Stimulated activated CD8-positive, alpha-beta memory T cell treated with anti-CD3 and anti-CD28 coated beads, Interleukin-12 subunit alpha, Interleukin-12 subunit beta, amount 100 ng/mL, for 24 hours (primary cell): ENCODE measurements at regions not wholly inside any gene's neighbourhood (a gene's known extent, or its start where the extent isn't known, plus 50 kb on each side); places are given as distances from the start of the nearest gene placed in this dataset.

Experiments
- DNase-seq: peaks from one replicate; pipeline ENCODE4 v3.0.0-alpha.2; 2020; ENCODE audit errors: extremely low read depth

DNA sequence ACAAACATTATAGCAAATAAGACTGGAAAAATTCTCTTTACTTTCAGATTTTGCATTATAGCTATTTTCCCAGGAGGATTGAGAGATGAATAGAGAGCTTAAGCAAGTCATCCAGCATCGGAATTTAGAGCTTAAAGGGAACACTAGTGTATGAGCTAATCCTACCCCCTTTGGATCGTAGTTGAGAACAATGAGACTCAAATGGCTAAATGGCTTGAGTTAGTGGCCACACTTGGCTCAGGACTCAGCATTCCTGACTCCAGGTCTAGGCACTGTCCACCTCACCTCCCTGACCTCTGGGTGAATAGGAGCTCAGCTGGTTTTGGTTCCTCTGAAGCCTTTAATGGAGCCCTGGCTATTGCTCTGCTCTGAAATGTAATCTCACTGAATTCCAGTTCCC, 97.5 kb upstream of the CXCR4 start:
- no peak for DNase-seq

- no peak for DNase-seq
These were observed 96.6 kb upstream of the CXCR4 start for GRCh38 chr2:136214307-136215200.

- no peak for DNase-seq
These were observed 95.9 kb upstream of the CXCR4 start for GRCh38 chr2:136213836-136214235.

DNA sequence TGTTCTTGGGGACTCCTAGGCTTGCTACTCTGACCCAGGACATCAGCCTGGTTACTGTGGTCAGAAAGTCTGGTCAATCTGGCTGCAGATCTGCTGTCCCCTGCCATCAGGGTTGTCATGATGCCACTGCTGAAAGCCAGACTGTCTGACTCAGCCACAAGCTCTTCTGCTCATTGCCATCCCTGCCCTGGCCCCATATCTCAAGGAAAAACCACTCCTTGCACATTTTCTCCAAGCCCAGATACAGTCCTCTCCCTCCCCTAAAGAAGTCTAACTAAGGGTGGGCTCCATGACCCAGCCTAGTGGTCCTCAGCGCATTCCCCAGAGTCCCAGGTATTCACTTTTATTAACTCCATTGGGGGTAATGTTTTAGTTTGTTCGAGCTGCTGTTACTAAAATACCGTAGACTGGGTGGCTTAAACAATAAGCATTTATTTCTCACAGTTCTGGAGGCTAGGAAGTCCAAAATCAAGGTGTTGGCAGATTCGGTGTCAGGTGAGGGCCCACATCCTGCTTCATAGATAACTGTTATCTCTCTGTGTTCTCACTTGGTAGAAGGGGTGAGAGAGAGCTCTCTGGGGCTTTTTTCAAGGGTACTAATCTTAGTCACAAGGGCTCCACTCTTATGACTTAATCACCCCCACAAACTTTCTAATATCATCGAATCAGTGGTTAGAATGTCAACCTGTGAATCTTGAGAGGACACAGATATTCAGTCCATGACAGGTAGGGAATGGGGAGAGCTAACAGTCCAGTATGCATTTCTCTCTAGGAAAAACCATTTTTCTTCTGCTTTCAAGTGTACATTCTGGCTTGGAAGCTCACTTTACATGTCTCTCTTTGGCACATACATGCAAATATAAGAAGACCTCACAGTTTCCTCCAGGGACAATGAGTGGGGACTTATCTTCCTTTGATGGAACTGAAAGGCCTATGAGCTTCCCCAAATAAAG, 94.8 kb upstream of the CXCR4 start:
- DNase-seq = no peak

DNA sequence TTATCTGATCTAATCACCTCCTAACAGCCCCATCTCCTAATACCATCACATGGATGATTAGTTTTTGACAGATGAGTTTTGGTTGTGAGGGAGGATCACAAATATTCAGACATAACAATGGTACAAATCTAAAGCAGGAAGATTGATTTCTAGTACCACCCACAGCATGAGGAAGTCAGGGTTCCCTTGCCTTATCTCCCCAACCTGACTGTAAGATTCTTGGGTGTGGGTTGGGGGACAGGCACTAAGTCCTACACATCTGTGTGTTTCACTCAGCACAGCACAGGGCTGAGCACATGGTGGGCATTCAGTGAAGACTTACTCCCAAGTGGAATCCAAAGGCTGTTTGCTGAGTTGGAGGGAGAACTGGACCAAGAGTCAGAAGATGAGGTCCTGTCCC, 93.8 kb upstream of the CXCR4 start:
- DNase-seq = no peak

DNA sequence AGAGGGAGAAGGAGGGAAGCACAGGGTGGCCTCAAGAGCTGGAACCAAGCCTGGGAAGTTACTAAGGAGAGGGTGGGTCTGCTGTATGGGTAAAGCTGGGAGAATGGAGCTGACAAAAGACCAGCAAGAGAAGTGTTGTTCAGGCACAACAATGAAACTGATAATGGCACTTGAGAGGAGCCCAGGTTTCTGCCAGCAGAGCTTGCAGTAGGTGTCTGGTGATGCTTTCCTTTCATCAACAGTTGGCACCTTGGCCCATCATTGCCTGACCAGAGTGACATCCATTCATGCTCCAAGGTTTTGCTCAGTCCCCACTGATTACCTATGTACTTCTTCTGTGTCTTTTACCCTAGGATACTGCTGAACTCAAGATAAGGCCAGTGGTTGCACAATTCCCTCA, 92.9 kb upstream of the CXCR4 start:
- DNase-seq = no peak

DNA sequence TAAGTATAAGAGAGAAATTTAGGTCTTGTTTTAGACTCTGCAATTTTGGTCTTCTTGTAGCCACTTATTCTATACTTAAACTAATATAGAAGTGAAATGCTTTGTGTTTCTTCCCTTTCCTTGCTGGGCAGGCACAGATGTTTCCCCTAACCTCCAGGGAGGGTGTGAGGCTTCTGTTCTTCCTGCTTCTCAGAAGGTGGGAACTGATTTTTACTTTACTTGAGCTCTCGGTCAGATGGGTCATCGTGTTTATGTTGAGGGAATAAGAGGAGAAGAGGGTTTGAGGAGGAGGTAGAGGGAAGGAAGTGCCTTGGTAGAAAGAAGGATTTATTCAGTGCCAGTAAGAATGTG, 92.5 kb upstream of the CXCR4 start:
- no peak for DNase-seq

DNA sequence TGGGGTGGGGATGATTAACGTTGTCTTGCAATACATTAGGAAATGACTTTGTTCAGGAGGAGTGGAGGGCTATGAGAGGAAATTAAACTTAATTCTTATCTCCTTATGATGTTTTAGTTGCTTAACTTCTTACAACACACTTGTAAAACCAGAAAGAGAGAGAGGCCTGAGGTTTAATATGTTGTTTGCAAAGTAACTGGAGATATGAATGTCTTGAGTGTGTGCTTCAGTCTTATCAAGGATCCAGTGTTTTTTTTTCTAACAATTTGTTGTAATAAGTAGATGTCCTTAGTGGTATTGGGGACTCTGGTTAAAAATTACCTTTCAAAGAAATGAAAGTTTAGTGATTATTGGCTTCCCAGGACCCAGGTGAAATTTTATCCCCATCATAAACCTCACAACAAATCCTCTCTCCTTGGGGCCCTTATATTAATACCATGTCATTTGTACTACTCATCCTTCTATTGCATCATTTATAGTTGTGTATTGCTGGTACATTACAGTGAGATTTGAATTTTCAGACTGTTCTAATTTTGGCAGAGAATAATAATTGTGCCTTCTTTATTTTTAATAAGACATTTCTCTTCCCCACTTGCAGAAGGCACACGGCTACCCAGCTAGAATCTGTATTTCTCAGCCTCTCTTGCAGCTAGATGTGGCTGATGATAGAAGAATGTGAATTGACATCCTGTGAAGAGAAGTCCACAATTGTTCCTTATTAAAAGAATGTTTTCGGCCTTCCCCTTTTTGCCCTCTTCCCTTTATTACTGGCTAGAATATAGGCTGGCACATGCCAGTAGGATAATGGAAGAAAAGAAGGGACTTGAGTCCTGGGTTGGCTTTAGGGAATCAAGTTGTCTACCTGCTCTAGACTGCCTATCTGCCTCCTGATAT, 91.9 kb upstream of the CXCR4 start:
- DNase-seq = no peak

DNA sequence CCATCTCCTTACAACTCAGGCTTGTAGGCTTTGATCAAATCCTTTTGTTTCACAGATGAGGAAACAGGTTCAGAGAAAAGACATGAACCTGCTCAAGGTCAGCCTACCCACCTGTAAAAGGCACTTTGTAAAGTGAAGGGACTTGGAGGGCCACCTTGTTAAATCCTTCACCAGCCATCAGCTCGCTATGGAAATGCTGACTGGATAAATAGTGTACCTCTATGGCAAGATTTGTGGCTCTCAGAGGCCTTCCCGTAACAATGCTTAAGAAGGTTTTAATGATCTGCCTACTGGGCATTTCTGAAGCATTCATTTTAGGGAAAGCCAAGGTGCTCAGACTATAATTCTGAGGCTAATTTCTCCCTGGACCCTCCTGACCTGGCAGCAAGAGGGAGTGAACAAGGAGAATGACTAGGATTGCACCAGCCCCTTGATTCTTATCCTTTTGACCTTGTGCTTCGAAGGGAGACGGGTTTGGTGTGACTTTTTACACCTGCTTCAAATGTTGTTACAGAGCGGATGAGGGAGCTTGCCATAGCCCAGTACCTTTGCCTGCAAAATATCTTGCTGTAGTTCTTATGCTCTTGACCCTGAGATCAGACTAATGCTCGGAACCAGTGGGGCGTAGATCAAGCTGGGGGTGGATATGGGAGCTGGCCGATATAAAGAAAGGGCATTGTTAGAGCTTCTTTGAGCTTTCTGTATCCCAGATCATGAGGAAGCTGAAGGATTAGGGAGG, 90.9 kb upstream of the CXCR4 start:
- no peak for DNase-seq

GRCh38 chr2:136207665-136208064, 89.7 kb upstream of the CXCR4 start:
- no peak for DNase-seq

DNA sequence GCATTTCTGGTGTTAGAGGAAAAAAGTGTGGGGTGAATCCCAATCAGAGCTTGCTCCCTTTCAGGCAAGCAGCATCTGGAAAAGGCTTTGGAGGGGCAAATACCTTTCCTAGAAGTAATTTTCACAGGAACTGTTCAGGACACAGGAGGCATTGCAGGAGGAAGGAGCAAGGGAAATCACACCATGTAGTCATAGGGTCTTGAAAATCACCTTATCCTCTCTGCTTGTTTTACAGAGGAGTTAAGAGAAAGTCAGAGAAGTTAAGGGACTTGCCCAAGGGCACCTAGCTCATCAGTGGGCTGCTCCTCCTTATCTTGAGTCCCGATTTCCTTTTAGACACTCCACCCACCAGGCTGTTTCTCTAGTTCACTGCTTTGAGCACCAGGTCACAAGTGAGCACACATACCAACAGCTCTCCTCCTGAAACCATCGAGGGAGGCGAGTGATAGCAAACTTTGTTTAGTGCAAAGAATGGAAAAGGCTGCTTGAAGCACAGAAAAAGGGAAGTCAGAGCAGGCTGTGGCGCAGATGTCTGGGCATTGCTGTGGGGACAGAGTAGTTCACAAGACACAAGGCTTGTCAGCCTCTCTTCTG, 89.2 kb upstream of the CXCR4 start:
- no peak for DNase-seq

DNA sequence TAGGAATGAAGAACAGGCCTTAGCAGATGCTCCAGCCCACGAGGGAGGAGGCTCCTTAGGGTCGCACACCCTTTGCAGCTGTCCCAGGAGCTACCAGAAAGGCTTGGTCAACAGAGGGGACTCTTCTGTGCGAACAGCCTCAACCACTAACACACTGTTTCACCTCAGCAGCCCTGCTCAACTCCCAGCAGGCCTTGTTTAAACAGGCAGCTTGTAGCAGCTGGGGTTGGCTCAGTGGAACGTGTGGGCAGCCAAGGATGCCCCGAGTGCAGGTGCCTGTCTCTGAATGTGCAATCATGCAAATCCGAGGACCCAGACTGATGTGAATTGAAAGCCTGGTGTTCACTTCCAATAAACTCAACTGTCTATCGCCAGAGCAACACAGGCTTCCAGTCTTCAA, 88.7 kb upstream of the CXCR4 start:
- DNase-seq = no peak

DNA sequence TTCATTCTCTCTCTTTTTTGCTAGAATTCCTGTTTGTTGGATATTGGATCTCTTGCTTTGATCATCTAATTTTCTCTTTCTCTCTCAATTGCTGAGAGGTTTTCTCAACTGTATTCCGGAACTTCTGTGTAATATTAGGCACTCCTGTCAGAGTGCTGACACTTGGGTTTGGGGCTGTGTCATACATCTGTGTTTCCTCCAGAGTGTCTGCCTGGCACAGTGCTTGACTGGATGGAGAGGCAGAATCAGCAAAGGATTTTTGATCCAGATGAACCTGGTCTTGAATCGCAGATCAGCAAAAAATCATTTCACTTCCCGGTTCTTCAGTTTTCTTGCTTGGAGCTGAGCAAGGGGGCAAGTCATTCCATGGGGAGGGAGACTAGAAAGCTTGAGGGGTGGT, 87.7 kb upstream of the CXCR4 start:
- no peak for DNase-seq

DNA sequence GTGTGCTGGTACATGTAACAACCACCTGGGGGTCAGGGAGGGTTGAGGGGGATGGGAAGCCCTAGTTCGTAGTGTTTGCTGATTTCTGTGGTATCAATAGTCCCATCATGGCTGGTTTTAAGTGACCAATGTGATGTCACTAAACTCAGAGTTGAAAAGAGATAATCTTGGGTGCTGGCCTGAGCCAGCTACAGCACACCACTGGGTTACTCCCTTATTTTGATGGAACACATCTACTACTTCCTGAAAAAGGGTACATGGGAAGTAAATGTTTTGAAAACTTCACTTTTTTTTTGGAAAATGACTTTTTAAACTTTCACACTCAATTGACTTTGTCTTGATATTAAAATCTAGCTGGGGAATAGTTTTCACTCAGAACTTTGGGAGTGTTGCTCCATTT, 87.0 kb upstream of the CXCR4 start:
- DNase-seq = no peak

DNA sequence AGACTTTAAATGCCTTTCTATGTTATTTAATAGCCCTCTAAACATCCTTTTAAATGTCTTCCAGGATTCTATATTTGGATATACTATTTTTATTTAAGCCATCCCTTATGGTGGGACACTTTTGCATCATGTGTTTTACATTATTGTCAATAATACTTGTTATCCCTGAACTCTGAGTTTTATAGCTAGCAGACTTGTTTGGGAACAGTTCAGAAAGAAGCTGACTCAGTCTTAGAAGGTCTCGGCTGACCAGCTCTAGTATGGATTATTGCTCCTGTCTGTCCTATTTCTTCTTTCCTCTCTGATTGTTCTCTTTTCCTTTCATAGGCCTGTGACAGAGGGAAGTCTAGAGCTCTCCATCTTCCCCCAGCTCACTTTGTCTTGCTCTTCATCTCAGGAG, 77.3 kb upstream of the CXCR4 start:
- DNase-seq = no peak

- DNase-seq = no peak
These were observed 73.1 kb upstream of the CXCR4 start for GRCh38 chr2:136191041-136191440.

DNA sequence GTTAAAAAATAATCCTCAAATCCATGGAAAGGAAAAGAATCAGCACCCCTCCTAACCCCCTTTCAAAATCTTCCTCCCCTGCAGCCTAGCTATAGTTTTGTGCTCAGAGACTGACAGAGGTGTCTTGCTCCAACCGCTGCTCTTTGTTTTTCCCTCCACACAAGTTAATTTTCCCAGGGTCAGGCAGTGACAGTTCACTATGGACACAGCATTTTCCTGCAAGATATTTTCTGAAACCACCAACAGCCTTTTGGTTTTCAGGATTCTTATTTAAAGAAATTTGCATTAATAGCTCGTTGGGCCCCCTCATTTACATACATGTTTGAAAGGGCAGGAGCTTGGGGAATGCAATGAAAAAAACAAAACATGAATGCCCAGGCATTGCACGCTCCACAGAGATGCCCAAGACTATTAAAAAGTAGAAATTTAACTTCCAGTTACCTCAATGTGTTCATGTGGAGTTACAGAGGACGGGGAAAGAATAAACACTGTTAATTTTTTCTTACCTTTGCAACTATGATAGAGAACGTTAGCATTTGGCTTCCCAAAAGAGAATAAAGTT, 71.4 kb upstream of the CXCR4 start:
- DNase-seq = no peak

DNA sequence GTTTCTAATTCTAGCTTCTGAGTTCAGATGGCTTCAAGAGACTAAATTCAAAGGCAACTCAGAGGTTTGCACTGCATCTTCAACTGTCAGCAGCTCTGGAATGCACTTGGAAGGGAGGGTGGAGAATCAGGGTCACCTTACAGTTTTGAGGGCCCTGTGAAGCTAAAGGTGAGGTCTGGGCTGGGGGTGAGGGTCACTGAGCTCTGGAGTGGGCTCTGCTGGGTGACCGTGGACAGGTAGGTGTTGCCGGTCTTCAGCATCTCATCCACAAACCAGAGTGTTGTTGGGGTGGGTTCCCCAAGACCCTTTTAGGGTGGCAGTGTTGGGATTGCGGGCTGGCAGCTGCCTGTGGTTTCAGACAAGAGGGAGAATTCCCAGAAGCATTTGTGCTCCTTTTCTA, 70.1 kb upstream of the CXCR4 start:
- DNase-seq = no peak

GRCh38 chr2:136185981-136186776, 68.2 kb upstream of the CXCR4 start:
- no peak for DNase-seq

GRCh38 chr2:136183097-136183496, 65.1 kb upstream of the CXCR4 start:
- DNase-seq = no peak
